Endothelial cell of umbilical vein (primary cell): ENCODE measurements at regions not wholly inside any gene's neighbourhood (a gene's known extent, or its start where the extent isn't known, plus 50 kb on each side); places are given as distances from the start of the nearest gene placed in this dataset.

Experiments used
- BruUV-seq: library from RNA; stranded (reverse); fragments of 400-500 nt; replicated peaks from 2 replicates; lab custom pipeline; 2021; lab: Mats Ljungman, UMichigan
- CTCF ChIA-PET: fragments of 300-600, 350-600 bp; sonication (Branson Sonifier 250); formaldehyde crosslinking; loops from one replicate; lab custom pipeline; 2021; ENCODE audit warnings: antibody characterized with exemption, inconsistent platforms; lab: Charles Lee
- POLR2A ChIA-PET: fragments of 300-600, 350-600 bp; sonication (Branson Sonifier 250); formaldehyde crosslinking; loops from one replicate; lab custom pipeline; 2021; ENCODE audit warnings: antibody characterized with exemption, inconsistent platforms; lab: Charles Lee
- DNase-seq: peaks from one replicate; pipeline ENCODE4 v3.0.0-alpha.2; 2011; ENCODE audit warnings: low read depth, low spot score
- FAIRE-seq: peaks from 2 replicates; lab custom pipeline; 2011; peaks lifted over from hg19 to GRCh38; lab: Jason Lieb, UNC
- H2AFZ ChIP-seq: 2 replicates; pipeline ENCODE4 v1.6.0; 2012; ENCODE audit warnings: low read depth, low read length, control low read depth, inconsistent platforms
- H3K27ac ChIP-seq: 2 replicates; pipeline ENCODE4 v1.5.1; 2011; ENCODE audit warnings: low read depth, mild to moderate bottlenecking, control low read depth, low read length, moderate library complexity; ENCODE audit not compliant: insufficient read depth
- H3K27me3 ChIP-seq, 2 experiments: 2 replicates each; pipeline versions ENCODE4 v1.6.0 to v1.6.1; 2011; ENCODE audit warnings: low read length in 2 of 2, mixed read lengths in 1 of 2; ENCODE audit not compliant: control insufficient read depth in 2 of 2, insufficient read depth in 2 of 2
- H3K36me3 ChIP-seq, 2 experiments: 2 replicates in 1 of 2; 3 replicates in 1 of 2; pipeline ENCODE4 v1.5.1; 2011; ENCODE audit warnings: low read length in 2 of 2, mild to moderate bottlenecking in 1 of 2, moderate library complexity in 1 of 2; ENCODE audit not compliant: control insufficient read depth in 2 of 2, insufficient read depth in 2 of 2; ENCODE audit errors: extremely low read depth in 1 of 2
- H3K4me1 ChIP-seq: 3 replicates; pipeline ENCODE4 v1.5.1; 2011; ENCODE audit warnings: mild to moderate bottlenecking, low read length; ENCODE audit not compliant: control insufficient read depth, insufficient read depth; ENCODE audit errors: extremely low read depth
- H3K4me2 ChIP-seq: 2 replicates; pipeline ENCODE4 v1.6.1; 2011; ENCODE audit warnings: low read length, control low read depth, mixed read lengths; ENCODE audit not compliant: insufficient read depth
- H3K4me3 ChIP-seq, 3 experiments: fragments of 200-600 bp in 1 of 3; sonication (generic), shearing (Covaris generic) in 1 of 3; replicated peaks in 1 of 3; 2 replicates each; pipeline ENCODE4 v1.5.1; 2011 to 2016; ENCODE audit warnings: control low read depth in 3 of 3, low read length in 3 of 3, mild to moderate bottlenecking in 2 of 3, inconsistent platforms in 1 of 3, low read depth in 1 of 3, moderate library complexity in 1 of 3; ENCODE audit not compliant: insufficient read depth in 1 of 3
- H3K79me2 ChIP-seq: 2 replicates; pipeline ENCODE4 v1.6.0; 2012; ENCODE audit warnings: low read length, inconsistent platforms; ENCODE audit not compliant: control insufficient read depth, insufficient read depth
- H3K9ac ChIP-seq: replicated peaks from 2 replicates; pipeline ENCODE3; 2011; ENCODE audit warnings: low read length, control low read depth; ENCODE audit not compliant: insufficient read depth; ENCODE audit errors: extremely low read depth
- H3K9me1 ChIP-seq: replicated peaks from 3 replicates; pipeline ENCODE4 v1.6.0; 2011; ENCODE audit warnings: mild to moderate bottlenecking, low read length; ENCODE audit not compliant: control insufficient read depth, insufficient read depth; ENCODE audit errors: extremely low read depth
- H3K9me3 ChIP-seq: replicated peaks from 2 replicates; pipeline ENCODE4 v1.5.1; 2012; ENCODE audit warnings: low read length, inconsistent platforms; ENCODE audit not compliant: control insufficient read depth, insufficient read depth
- H4K20me1 ChIP-seq: replicated peaks from 2 replicates; pipeline ENCODE3; 2011; ENCODE audit warnings: mild to moderate bottlenecking, low read length; ENCODE audit not compliant: control insufficient read depth, insufficient read depth; ENCODE audit errors: extremely low read depth
- EZH2 ChIP-seq: IDR thresholded peaks from 2 replicates; pipeline ENCODE4 v1.6.1; 2012; ENCODE audit warnings: borderline replicate concordance, low read depth, mild to moderate bottlenecking, moderate library complexity, low read length, inconsistent platforms; ENCODE audit not compliant: severe bottlenecking
- FOS ChIP-seq: IDR thresholded peaks from 2 replicates; pipeline ENCODE4 v1.6.1; 2011; ENCODE audit warnings: mild to moderate bottlenecking, low read length, moderate library complexity, borderline replicate concordance; ENCODE audit not compliant: insufficient read depth
- GATA2 ChIP-seq: IDR thresholded peaks from 2 replicates; pipeline ENCODE4 v1.7.0; 2011; ENCODE audit warnings: low read depth, mild to moderate bottlenecking, moderate library complexity, mixed read lengths, low read length; ENCODE audit not compliant: insufficient read length, insufficient read depth
- JUN ChIP-seq: IDR thresholded peaks from 2 replicates; pipeline ENCODE4 v1.6.1; 2011; ENCODE audit warnings: borderline replicate concordance, low read depth; ENCODE audit not compliant: insufficient read length, insufficient read depth
- MYC ChIP-seq: IDR thresholded peaks from one replicate; pipeline ENCODE4 v1.6.1; 2011; ENCODE audit warnings: mild to moderate bottlenecking, low read depth, low read length
- POLR2A ChIP-seq: IDR thresholded peaks from 2 replicates; pipeline ENCODE4 v1.6.1; 2012; ENCODE audit warnings: low read depth, mild to moderate bottlenecking, control low read depth, low read length
- POLR2AphosphoS5 ChIP-seq: IDR thresholded peaks from 2 replicates; pipeline ENCODE4 v1.6.1; 2012; ENCODE audit warnings: low read depth, mild to moderate bottlenecking, control low read depth, low read length, moderate library complexity; ENCODE audit not compliant: insufficient read depth
- dilution Hi-C: fragments of 300-500 bp; cut with MboI; formaldehyde crosslinking; loops from one replicate; pipeline ENCODE4 v1.15.0; 2019; ENCODE audit warnings: low sequenced_read_pairs; ENCODE audit not compliant: extremely low pct_ligation_motif_present
- intact Hi-C: fragments of 100-400 bp; cut with micrococcal nuclease; formaldehyde crosslinking; loops from one replicate; pipeline ENCODE4 v1.10.0; 2022
- TF ChIP-seq, protein P1 (sequence below), 2 donors: IDR thresholded peaks; 1 replicate in 1 of 2; 2 replicates in 1 of 2; pipeline ENCODE4 v1.5.1; 2011; ENCODE audit warnings: low read length in 2 of 2, mild to moderate bottlenecking in 2 of 2, moderate library complexity in 2 of 2, control low read depth in 1 of 2, inconsistent platforms in 1 of 2, low read depth in 1 of 2; ENCODE audit not compliant: insufficient read depth in 1 of 2; ENCODE audit errors: extremely low read depth in 1 of 2
- TF ChIP-seq, protein P2 (sequence below): IDR thresholded peaks from 2 replicates; pipeline ENCODE4 v1.6.1; 2011; ENCODE audit not compliant: insufficient read depth, insufficient read length

DNA sequence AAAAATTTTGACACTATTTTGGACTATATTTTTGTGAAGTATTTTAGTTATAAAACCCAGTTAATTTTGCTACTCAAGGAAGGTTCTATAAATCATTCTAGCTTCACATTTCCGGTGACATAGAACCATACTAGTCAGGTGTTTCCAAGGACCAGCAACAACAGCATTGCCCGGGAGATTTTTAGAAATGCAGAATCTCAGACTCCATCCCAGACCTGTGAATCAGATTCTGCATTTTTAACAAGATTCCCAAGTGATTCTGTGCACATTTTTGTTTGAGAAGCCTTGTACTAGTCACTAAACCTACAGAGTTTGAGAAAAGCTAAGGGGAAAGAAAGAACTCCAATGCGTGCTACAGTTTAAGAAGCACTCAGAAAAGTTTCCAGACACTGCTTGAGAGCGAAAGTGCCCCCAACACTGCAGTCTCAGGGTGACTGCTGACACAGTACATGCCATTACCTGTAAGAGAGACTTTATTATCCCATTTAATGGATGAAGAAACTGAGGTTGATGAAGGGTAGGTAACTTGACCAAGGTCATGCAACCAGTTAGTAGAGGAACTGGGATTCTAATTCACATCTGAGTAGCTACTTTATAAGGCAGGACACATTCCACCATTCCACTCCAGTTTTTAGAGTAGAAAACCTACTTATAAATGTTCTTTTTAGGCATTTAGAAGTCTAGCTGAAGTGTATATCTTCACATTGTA, 49.7 kb upstream of the USP3 start:
- CTCF ChIA-PET = interaction anchor here (2.1 kb wide), 1 partner anchor 13 kb away, joined by 11 read pairs; no protein-coding TSS in a partner anchor
- Histone ChIP-seq H3K9me1 (no peaks in the 10 kb centered on the region), H2AFZ (no peak overlapping the region), H3K27ac (no peak overlapping the region), H3K79me2 (no peaks in the 10 kb centered on the region), H3K9ac (no peak overlapping the region), H3K9me3 (no peaks in the 10 kb centered on the region), H3K4me1 (no peaks in the 10 kb centered on the region), H3K4me3 (no peak overlapping the region), H4K20me1 (no peaks in the 10 kb centered on the region), H3K36me3 (no peaks in the 10 kb centered on the region), H3K27me3 (peaks cover 0 to 2% of the 10 kb centered on the region in 2 experiments), H3K4me2 (no peak overlapping the region)
- dilution Hi-C loops = no loop called here
- no peak for FAIRE-seq
- TF ChIP-seq GATA2 (no peak), EZH2 (no peak), MYC (no peak), JUN (no peak), POLR2AphosphoS5 (no peak), FOS (no peak), POLR2A (no peak)
- TF ChIP-seq, protein P1, sequence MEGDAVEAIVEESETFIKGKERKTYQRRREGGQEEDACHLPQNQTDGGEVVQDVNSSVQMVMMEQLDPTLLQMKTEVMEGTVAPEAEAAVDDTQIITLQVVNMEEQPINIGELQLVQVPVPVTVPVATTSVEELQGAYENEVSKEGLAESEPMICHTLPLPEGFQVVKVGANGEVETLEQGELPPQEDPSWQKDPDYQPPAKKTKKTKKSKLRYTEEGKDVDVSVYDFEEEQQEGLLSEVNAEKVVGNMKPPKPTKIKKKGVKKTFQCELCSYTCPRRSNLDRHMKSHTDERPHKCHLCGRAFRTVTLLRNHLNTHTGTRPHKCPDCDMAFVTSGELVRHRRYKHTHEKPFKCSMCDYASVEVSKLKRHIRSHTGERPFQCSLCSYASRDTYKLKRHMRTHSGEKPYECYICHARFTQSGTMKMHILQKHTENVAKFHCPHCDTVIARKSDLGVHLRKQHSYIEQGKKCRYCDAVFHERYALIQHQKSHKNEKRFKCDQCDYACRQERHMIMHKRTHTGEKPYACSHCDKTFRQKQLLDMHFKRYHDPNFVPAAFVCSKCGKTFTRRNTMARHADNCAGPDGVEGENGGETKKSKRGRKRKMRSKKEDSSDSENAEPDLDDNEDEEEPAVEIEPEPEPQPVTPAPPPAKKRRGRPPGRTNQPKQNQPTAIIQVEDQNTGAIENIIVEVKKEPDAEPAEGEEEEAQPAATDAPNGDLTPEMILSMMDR (IDR thresholded peaks at IDR 0.05; ENCODE audit: extremely low read depth in 1 of 2, insufficient read depth in 1 of 2, low read depth in 1 of 2, low read length in 2 of 2) = no peak
- TF ChIP-seq, protein P2, sequence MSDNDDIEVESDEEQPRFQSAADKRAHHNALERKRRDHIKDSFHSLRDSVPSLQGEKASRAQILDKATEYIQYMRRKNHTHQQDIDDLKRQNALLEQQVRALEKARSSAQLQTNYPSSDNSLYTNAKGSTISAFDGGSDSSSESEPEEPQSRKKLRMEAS = no peak
- POLR2A ChIA-PET = no interaction called here
- no TSS peak for BruUV-seq
- no peak for DNase-seq
- intact Hi-C loops = no loop called here
